DMS79 (cell line): ENCODE measurements at regions not wholly inside any gene's neighbourhood (a gene's known extent, or its start where the extent isn't known, plus 50 kb on each side); places are given as distances from the start of the nearest gene placed in this dataset.

Experiments used
- DNase-seq: peaks from one replicate; lab custom pipeline; 2025; lab: John Stamatoyannopoulos, UW

DNA sequence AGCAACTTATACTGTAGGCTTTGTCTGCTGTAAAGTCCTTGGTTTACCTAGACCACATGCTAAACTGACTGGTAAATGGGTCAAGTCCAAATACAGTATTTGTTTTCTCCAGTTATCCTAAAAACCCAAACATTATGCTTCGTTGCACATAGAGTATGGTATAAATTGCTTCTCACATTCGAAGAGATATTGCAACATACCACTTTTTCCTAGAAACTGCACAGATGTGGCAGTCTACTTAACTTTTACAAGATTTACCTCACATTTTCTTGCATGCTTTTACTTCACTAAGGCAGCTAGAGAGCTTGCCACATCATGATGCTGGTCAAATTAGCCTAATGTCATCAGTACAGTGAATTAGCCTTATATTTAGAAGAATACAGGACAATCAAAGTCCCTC, 66.0 kb upstream of the SCN7A start:
- no peak for DNase-seq

GRCh38 chr2:166550923-166551322, 56.9 kb upstream of the SCN7A start:
- DNase-seq: no peak

DNA sequence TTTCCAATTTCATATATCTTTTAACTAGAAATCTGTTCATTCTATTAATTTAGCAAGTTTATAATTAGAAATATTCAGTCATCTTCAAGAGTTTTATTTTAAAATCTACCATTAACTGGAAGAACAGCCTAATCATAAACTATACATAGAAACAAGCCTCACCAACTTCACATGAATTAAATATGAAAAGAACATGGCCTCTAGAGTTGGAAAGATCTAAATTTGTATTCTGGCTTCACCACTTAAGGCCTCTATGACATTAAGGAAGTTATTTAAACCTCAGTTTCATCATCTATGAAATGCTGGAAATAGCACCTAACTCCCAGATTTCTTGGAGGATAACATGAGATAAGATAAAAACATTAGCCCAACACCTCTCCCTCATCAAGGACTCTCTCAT, 51.4 kb upstream of the SCN7A start:
- DNase-seq: no peak
